Epithelial cell of esophagus (primary cell): ENCODE measurements at regions not wholly inside any gene's neighbourhood (a gene's known extent, or its start where the extent isn't known, plus 50 kb on each side); places are given as distances from the start of the nearest gene placed in this dataset.
A peak's percentile ranks its signal among the peaks of the same experiment; 100 is the strongest.

Experiments used
- DNase-seq: peaks from one replicate; pipeline ENCODE4 v3.0.0; 2010; ENCODE audit warnings: low read depth
- H3K4me3 ChIP-seq: 2 replicates; pipeline ENCODE4 v1.5.1; 2011; ENCODE audit warnings: mild to moderate bottlenecking, low read length, control low read depth
- CTCF ChIP-seq: IDR thresholded peaks from 2 replicates; pipeline ENCODE4 v1.5.1; 2011; ENCODE audit warnings: low read depth, mild to moderate bottlenecking, low read length, control low read depth, inconsistent platforms; ENCODE audit not compliant: insufficient read depth; ENCODE audit errors: missing control alignments

GRCh38 chr4:116070283-116070682 lies 956.9 kb upstream of the NDST4 start:
- TF ChIP-seq CTCF: no peak
- H3K4me3 ChIP-seq: no peak overlapping the region
- peak; percentile 64 for DNase-seq

- no peak overlapping the region for H3K4me3 ChIP-seq
- peak; percentile 77 for DNase-seq
- no peak for TF ChIP-seq CTCF
Measured at GRCh38 chr4:116066711-116067245, 953.4 kb upstream of the NDST4 start.

GRCh38 chr4:116064331-116064730 lies 950.9 kb upstream of the NDST4 start:
- TF ChIP-seq CTCF: no peak
- no peak overlapping the region for H3K4me3 ChIP-seq
- no peak for DNase-seq

- no peak for DNase-seq
Measured at GRCh38 chr4:116059361-116059760, 945.9 kb upstream of the NDST4 start.

GRCh38 chr4:116058129-116058528 lies 944.7 kb upstream of the NDST4 start:
- TF ChIP-seq CTCF: no peak
- no peak for DNase-seq
- no peak overlapping the region for H3K4me3 ChIP-seq

More at GRCh38 chr4:116059361-116059760, 945.9 kb upstream of the NDST4 start:
- H3K4me3 ChIP-seq: no peak overlapping the region
- TF ChIP-seq CTCF: no peak

- peak; percentile 25 for DNase-seq
- TF ChIP-seq CTCF: no peak
Measured at GRCh38 chr4:116055857-116056827, 942.7 kb upstream of the NDST4 start.

More at GRCh38 chr4:116055857-116056827, 942.7 kb upstream of the NDST4 start:
- H3K4me3 ChIP-seq: no peak overlapping the region
